ENCODE measurements at regions not wholly inside any gene's neighbourhood (a gene's known extent, or its start where the extent isn't known, plus 50 kb on each side); places are given as distances from the start of the nearest gene placed in this dataset.

- Mint-ChIP-seq H3K4me3 (no peak overlapping the region), H3K27ac (no peak overlapping the region), H3K36me3 (ENCODE audit: low read depth) (no peaks in the 10 kb centered on the region), H3K4me1 (no peaks in the 10 kb centered on the region), H3K27me3 (ENCODE audit: insufficient read depth, low read depth, poor library complexity) (no peaks in the 10 kb centered on the region), H3K9me3 (no peaks in the 10 kb centered on the region; the same call in 2 of the 3 replicates)
- Histone ChIP-seq H3F3A (replicated peaks; ENCODE audit: low read depth) (no peaks in the 10 kb centered on the region), H3K4me1 (ENCODE audit: insufficient read depth) (no peaks in the 10 kb centered on the region), H3K9me2 (ENCODE audit: insufficient read depth) (peaks cover 5% of the 10 kb centered on the region), H2AFZ (no peak overlapping the region), H3K36me3 (ENCODE audit: insufficient read depth) (no peaks in the 10 kb centered on the region), H3K4me3 (no peak overlapping the region), H4K20me1 (replicated peaks; ENCODE audit: insufficient read depth) (no peaks in the 10 kb centered on the region), H3K27ac (ENCODE audit: low read depth) (no peak overlapping the region), H3K27me3 (ENCODE audit: insufficient read depth) (no peaks in the 10 kb centered on the region), H3K4me2 (no peak overlapping the region), H3K79me2 (replicated peaks; ENCODE audit: insufficient read depth) (no peaks in the 10 kb centered on the region)
- ATAC-seq, result no peak
- TF ChIP-seq CTCF (conservative IDR thresholded peaks at IDR 0.05; ENCODE audit: low read depth in 2 of 2), result peak in 1 of 2 experiments; percentile 38; a peak in 2 of 4 replicates
- no peak for TF ChIP-seq EZH2phosphoT487 (IDR thresholded peaks at IDR 0.05; ENCODE audit: unreplicated experiment)
- DNase-seq (ENCODE audit: low spot score), result no peak
These were observed 225.1 kb upstream of the MANEA start for GRCh38 chr6:95352064-95352795.

GRCh38 chr6:95354551-95354950, 222.8 kb upstream of the MANEA start:
- no peaks in the 10 kb centered on the region for H3F3A ChIP-seq (replicated peaks; ENCODE audit: low read depth)
- H3K4me1 ChIP-seq (ENCODE audit: insufficient read depth), result no peaks in the 10 kb centered on the region
- Mint-ChIP-seq H3K9me3 (no peaks in the 10 kb centered on the region; the same call in 2 of the 3 replicates), H3K36me3 (ENCODE audit: low read depth) (no peaks in the 10 kb centered on the region), H3K27me3 (ENCODE audit: insufficient read depth, low read depth, poor library complexity) (no peaks in the 10 kb centered on the region), H3K27ac (no peak overlapping the region), H3K4me3 (no peak overlapping the region), H3K4me1 (no peaks in the 10 kb centered on the region)
- DNase-seq (ENCODE audit: low spot score) (no peak), ATAC-seq (no peak)
- no peak overlapping the region for H3K4me3 ChIP-seq
- H3K79me2 ChIP-seq (replicated peaks; ENCODE audit: insufficient read depth), result no peaks in the 10 kb centered on the region
- H3K27ac ChIP-seq (ENCODE audit: low read depth), result no peak overlapping the region
- no peaks in the 10 kb centered on the region for H3K36me3 ChIP-seq (ENCODE audit: insufficient read depth)
- no peaks in the 10 kb centered on the region for H4K20me1 ChIP-seq (replicated peaks; ENCODE audit: insufficient read depth)
- H3K27me3 ChIP-seq (ENCODE audit: insufficient read depth), result no peaks in the 10 kb centered on the region
- no peak overlapping the region for H2AFZ ChIP-seq
- TF ChIP-seq ETS1 (IDR thresholded peaks at IDR 0.05) (no peak), NANOG (IDR thresholded peaks at IDR 0.05; ENCODE audit: borderline replicate concordance) (no peak), REST (IDR thresholded peaks at IDR 0.05; ENCODE audit: unreplicated experiment) (no peak), JUNB (IDR thresholded peaks at IDR 0.05; ENCODE audit: unreplicated experiment) (no peak), STAT1 (IDR thresholded peaks at IDR 0.05; ENCODE audit: unreplicated experiment) (no peak), EZH2 (IDR thresholded peaks at IDR 0.05; ENCODE audit: low read depth, unreplicated experiment) (no peak), ZNF114 (CRISPR knock-in tag; IDR thresholded peaks at IDR 0.05) (no peak), ZNF331 (CRISPR knock-in tag; IDR thresholded peaks at IDR 0.05; ENCODE audit: low read depth) (no peak), POLR2AphosphoS5 (IDR thresholded peaks at IDR 0.05; ENCODE audit: low read depth) (no peak)
- H3K9me2 ChIP-seq (ENCODE audit: insufficient read depth), result peaks cover 5% of the 10 kb centered on the region
- H3K4me2 ChIP-seq, result no peak overlapping the region

All from GM23338 (cell line).